GM21576 (cell line): ENCODE measurements at regions not wholly inside any gene's neighbourhood (a gene's known extent, or its start where the extent isn't known, plus 50 kb on each side); places are given as distances from the start of the nearest gene placed in this dataset.
"Not testable (repeated sequence)": the region's sequence is repeated elsewhere in the genome, so short reads cannot be mapped to it uniquely, and the experiment has no call there.

Experiments
- ATAC-seq: cut with Tn5 transposase; IDR thresholded peaks from one replicate; pipeline ENCODE4 v1.9.1; 2021; ENCODE audit warnings: mild to moderate bottlenecking, moderate library complexity; ENCODE audit not compliant: unreplicated experiment

DNA sequence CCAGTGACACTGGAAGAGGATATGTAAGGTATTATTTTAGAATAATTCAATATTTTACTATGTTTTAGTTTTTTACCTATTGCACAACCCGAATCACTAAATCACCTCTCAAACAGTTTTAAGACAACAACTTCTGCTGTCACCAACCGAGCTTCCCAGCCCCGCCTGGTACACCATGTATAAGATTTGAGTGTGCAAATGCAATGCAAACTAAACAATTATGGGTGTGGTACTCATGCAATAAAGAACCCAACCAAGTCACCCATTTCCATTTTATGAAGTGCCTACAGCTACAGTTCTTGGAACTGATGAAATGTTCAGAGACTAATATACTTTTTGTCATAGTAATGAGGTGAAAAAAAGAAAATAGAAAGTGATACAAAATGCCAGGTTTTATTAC, 256.2 kb downstream of the TAFA4 start:
- ATAC-seq = no peak

- no peak for ATAC-seq
Measured at GRCh38 chr3:68667346-68667745, 265.0 kb downstream of the TAFA4 start.

DNA sequence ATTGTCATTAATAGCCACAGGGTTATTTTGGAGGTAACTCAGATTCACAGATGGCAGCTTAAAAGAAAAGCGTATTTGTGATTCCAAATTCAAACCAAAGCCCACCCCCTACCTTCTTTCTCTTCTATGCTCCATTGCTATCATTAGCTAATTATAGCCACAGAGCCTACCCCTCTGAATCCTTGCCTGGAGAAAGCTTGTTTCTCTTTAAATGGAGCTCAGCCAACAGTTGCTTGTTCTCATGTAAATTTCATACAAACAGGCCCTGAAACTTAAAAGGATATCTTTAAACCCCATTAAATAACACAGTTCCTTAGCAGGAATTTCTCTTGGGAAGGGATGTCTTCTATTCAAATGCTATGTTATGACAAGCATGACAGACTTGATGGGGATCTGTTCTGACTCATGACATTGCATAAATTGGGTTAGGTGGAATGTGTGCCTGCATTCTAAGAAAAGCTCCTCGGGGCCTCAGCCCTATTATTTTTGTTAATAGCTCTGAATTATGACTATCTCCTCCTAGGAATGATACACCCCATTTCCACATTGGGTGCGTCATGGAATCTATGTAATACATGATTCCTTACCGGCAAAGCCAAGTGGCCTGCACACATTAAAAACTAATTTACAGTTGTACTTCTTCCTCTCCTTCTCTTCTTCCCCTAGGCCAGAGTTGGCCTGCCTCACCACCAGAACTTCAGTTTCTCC, 265.8 kb downstream of the TAFA4 start:
- no peak for ATAC-seq

DNA sequence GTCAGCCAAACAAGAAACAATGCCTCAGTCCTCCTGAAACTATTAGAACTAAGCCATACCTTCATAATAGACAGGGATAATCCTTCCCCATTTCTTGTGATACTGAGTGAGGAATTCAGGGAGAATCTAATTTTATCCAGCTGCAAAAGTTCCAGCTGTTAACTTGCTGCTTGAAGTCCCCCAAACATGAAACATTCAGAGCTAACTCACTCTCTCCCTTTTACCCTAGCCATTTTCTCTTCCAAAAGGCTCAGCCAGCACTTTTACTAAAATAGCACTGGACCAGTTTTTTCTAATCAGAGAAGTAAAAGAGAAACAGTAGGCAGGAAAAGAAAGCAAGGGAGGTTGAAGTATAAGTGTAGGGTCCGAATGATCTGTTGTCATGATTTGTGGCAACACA, 268.1 kb downstream of the TAFA4 start:
- no peak for ATAC-seq

GRCh38 chr3:68662176-68662575, 270.2 kb downstream of the TAFA4 start:
- ATAC-seq = no peak

DNA sequence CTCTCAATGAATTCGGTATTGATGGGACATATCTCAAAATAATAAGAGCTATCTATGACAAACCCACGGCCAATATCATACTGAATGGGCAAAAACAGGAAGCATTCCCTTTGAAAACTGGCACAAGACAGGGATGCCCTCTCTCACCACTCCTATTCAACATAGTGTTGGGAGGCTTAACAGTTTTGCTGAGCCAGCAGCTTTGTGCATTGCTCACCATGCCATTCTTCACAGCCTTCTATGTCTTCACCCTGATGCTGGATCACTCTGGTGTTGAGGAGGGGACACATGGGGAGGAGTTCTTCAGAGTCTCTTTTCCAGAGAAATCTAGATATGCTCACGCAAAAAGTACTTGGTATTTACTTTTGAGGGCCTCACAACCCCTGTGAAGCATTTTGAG, 281.7 kb downstream of the TAFA4 start:
- ATAC-seq = not testable (repeated sequence)

GRCh38 chr3:68648494-68648893, 283.9 kb downstream of the TAFA4 start:
- ATAC-seq = no peak

- no peak for ATAC-seq
Measured at GRCh38 chr3:68631850-68632545, 300.3 kb downstream of the TAFA4 start.

DNA sequence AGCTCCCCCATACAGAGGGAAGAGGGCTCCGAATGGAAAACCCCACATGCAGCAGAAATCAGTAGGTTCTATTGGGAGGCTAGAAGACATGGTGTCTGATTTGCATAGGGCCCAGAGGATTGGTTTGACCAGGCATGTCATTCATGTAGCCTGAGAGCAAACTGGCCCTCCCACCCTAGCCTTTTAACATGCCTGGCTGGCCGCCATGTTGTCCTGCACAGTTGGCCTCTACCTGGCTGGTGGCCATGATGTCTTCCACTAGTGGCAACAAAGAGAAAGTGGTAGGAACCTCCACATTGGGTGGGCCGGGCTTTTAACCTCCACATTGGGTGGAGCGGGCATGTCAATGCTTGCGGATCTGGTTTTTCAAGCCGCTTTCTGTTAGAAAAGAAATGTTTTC, 312.1 kb downstream of the TAFA4 start:
- ATAC-seq = no peak

- ATAC-seq = no peak
Measured at GRCh38 chr3:68614087-68614486, 318.3 kb downstream of the TAFA4 start.

DNA sequence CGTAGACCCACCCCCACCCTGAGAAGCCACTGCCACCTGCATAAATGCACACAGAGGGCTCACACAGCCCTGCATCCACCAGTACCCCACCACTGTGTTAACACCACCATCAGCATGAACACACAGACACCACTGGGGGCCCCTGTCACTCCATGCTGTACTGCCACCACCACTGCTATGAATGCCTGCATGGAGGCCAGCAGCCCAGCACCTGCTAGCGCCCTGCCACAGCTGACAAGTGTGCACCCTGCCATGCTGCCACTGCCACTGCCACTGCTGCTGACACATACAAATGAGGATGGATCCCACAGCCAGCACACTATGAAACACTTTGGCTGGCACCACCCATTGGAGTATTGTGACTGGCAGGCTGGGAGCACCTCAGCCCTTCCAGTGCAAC, 361.0 kb downstream of the TAFA4 start:
- no peak for ATAC-seq

GRCh38 chr3:68560728-68561127, 371.6 kb downstream of the TAFA4 start:
- no peak for ATAC-seq

DNA sequence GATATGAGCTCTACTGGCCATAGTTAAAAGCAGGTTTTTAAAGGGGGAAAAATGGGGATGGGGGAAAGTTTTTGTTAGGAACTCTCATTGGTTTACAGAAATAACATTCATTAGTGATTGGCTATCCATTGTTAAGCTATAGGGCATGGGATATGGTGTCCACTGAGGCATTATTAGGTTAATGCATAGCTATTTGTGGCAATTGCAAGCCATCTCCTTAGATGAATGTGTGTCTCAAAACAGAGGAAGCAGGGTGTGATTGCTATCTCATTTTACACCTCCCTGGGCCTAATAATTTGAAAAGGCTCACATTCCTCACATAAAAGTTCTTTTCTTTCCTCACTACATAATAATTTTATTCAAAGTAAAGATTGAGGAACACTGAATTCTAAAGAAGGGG, 396.6 kb downstream of the TAFA4 start:
- ATAC-seq = no peak

DNA sequence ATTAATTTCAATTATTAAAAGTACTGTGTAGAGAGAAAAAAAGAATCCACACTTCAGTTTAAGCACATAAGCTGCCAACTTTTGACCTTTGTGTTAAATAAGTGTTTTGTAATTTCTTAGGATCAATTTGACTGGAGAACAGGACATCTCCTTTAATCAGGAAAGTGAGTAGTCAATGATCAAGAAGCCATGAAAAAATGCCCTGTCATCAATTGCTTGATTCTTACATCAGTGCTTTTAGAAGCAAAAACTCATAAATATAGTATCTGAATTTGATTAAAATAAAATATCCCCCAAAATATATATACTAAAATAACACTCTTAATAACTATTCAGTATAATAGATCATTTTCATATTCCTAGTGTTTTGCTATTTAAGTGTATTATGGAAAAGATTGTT, 409.0 kb downstream of the TAFA4 start:
- no peak for ATAC-seq

DNA sequence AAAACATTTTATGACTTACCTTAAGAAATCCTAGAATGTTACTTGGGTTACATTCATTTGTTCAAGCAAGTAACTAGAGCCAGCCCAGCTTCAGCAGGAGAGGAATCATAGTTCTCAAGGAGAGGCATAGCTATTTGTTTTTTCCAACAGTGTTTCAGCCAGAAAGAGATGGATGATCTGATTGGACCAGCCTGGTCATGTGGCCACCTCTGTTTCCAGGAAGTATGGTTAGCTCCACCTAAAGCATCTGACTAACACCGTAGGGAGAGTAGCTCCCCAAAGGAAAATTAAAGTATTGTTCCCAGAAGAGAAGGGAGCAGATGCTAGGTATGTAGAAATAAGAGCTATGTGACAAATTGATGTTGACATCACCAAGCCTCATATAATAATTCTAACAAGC, 417.1 kb downstream of the TAFA4 start:
- ATAC-seq = no peak

DNA sequence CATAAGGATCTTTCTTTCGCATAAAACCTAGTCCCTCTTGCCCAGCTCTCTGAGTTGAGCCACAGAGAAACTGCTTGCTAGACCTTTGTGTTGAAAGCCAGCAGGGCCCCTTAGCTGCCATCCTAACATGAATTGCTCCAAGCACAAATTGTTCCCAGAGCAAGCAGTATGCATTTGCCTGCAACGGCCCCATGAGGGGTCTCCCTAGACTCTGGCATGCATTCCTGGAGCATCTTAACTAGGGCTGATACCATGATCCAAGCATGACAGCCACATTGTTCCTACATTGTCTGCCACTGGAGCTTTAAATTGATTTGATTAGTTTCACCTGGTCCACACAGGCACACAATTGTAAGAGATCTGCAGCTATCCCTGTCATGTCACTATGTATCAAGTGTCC, 428.1 kb downstream of the TAFA4 start:
- ATAC-seq = no peak

GRCh38 chr3:68485845-68486244, 446.5 kb downstream of the TAFA4 start:
- not testable (repeated sequence) for ATAC-seq

- ATAC-seq = no peak
Measured at GRCh38 chr3:68485051-68485450, 447.3 kb downstream of the TAFA4 start.

DNA sequence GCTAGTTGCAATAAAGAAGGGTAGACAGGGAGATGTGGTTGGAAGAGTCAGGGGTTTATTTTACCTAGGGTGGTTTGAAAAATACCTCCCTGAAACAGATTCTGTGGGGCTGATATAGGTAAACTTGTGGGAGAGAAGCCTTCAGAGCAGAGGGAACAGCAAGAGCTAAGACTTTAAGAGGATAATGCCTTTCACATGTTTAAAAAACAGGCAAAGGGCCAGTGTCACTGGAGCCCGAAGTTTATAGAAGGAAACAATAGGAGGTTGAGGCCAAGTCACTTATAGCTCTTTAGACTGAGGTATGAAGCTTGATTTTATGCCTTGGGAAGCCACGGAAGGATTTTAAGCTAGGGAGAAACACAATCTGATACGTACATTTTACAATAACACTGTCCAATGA, 448.7 kb downstream of the TAFA4 start:
- ATAC-seq = no peak

DNA sequence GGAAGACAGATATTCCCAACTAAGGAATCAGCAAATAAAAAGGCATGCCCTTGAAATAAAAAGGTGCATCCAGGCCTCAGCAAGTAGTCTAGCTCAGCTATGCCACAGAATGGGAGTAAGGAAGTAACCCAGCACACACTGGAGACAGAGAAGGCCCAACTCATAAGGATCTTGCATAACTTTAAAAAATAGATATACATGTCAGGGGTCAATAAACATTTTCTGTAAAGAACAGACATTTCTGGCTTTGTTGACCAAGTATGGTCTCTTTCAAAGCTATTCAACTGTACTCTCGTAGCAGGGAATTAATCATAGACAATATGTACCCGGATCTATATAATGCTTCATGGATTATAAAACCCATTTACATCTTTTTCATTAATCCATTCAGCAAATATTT, 449.3 kb downstream of the TAFA4 start:
- ATAC-seq = no peak

- ATAC-seq = no peak
Measured at GRCh38 chr3:68482565-68482964, 449.8 kb downstream of the TAFA4 start.

- ATAC-seq = no peak
Measured at GRCh38 chr3:68479779-68480178, 452.6 kb downstream of the TAFA4 start.
